Glutamatergic neuron (in vitro differentiated cells): ENCODE measurements at regions not wholly inside any gene's neighbourhood (a gene's known extent, or its start where the extent isn't known, plus 50 kb on each side); places are given as distances from the start of the nearest gene placed in this dataset.

Experiments
- DNase-seq: peaks from one replicate; pipeline ENCODE4 v3.0.0; 2022
- H3K27ac Mint-ChIP-seq: one replicate; pipeline ENCODE4 v1.8.0; 2020; ENCODE audit warnings: mild to moderate bottlenecking, mixed read lengths, inconsistent platforms; ENCODE audit not compliant: unreplicated experiment
- H3K27me3 Mint-ChIP-seq: one replicate; pipeline ENCODE4 v1.8.0; 2020; ENCODE audit warnings: mild to moderate bottlenecking, moderate library complexity, mixed read lengths, inconsistent platforms; ENCODE audit not compliant: unreplicated experiment
- H3K36me3 Mint-ChIP-seq: one replicate; pipeline ENCODE4 v1.8.0; 2020; ENCODE audit warnings: mild to moderate bottlenecking, mixed read lengths, inconsistent platforms; ENCODE audit not compliant: unreplicated experiment
- H3K4me1 Mint-ChIP-seq: one replicate; pipeline ENCODE4 v1.8.0; 2020; ENCODE audit warnings: mild to moderate bottlenecking, low read depth, mixed read lengths, inconsistent platforms; ENCODE audit not compliant: unreplicated experiment
- H3K4me3 Mint-ChIP-seq: one replicate; pipeline ENCODE4 v1.8.0; 2020; ENCODE audit warnings: mild to moderate bottlenecking, mixed read lengths, inconsistent platforms; ENCODE audit not compliant: unreplicated experiment
- H3K9me3 Mint-ChIP-seq: one replicate; pipeline ENCODE4 v1.8.0; 2020; ENCODE audit warnings: mild to moderate bottlenecking, moderate library complexity, mixed read lengths, inconsistent platforms; ENCODE audit not compliant: unreplicated experiment
- CTCF ChIP-seq: fragments of 200-600 bp; sonication (generic); IDR thresholded peaks from one replicate; pipeline ENCODE4 v1.5.0; 2021; ENCODE audit not compliant: partially characterized antibody, unreplicated experiment

GRCh38 chr1:81431624-81432000 is 369.1 kb upstream of the ADGRL2 start:
- Mint-ChIP-seq H3K9me3 (no peaks in the 10 kb centered on the region), H3K27me3 (peaks cover 2% of the 10 kb centered on the region), H3K4me3 (no peak overlapping the region), H3K4me1 (peaks cover 28% of the 10 kb centered on the region), H3K36me3 (no peaks in the 10 kb centered on the region), H3K27ac (no peak overlapping the region)
- TF ChIP-seq CTCF: no peak
- DNase-seq: no peak

GRCh38 chr1:81430955-81431623 is 369.6 kb upstream of the ADGRL2 start:
- TF ChIP-seq CTCF: no peak
- Mint-ChIP-seq H3K4me3 (no peak overlapping the region), H3K27me3 (peaks cover 2% of the 10 kb centered on the region), H3K27ac (peak overlapping the region; percentile 40), H3K4me1 (peaks cover 28% of the 10 kb centered on the region), H3K9me3 (no peaks in the 10 kb centered on the region), H3K36me3 (no peaks in the 10 kb centered on the region)
- no peak for DNase-seq

- Mint-ChIP-seq H3K4me3 (peak overlapping the region; percentile 12), H3K4me1 (peaks cover 29% of the 10 kb centered on the region), H3K9me3 (no peaks in the 10 kb centered on the region), H3K27me3 (peaks cover 4% of the 10 kb centered on the region), H3K27ac (no peak overlapping the region), H3K36me3 (no peaks in the 10 kb centered on the region)
- TF ChIP-seq CTCF: no peak
- DNase-seq: no peak
These were observed 370.3 kb upstream of the ADGRL2 start for GRCh38 chr1:81430236-81430938.

GRCh38 chr1:81428998-81429397 is 371.7 kb upstream of the ADGRL2 start:
- DNase-seq: no peak
- Mint-ChIP-seq H3K4me1 (peaks cover 40% of the 10 kb centered on the region), H3K27me3 (peaks cover 6% of the 10 kb centered on the region), H3K36me3 (no peaks in the 10 kb centered on the region), H3K27ac (no peak overlapping the region), H3K4me3 (no peak overlapping the region), H3K9me3 (peaks cover 3% of the 10 kb centered on the region)
- no peak for TF ChIP-seq CTCF

GRCh38 chr1:81424816-81425215 is 375.9 kb upstream of the ADGRL2 start:
- DNase-seq: no peak
- no peak overlapping the region for H3K4me3 Mint-ChIP-seq
- no peak for TF ChIP-seq CTCF
- peaks cover 31% of the 10 kb centered on the region for H3K4me1 Mint-ChIP-seq
- peaks cover 4% of the 10 kb centered on the region for H3K9me3 Mint-ChIP-seq
- peak overlapping the region; percentile 93 for H3K27ac Mint-ChIP-seq
- no peaks in the 10 kb centered on the region for H3K36me3 Mint-ChIP-seq
- peaks cover 7% of the 10 kb centered on the region for H3K27me3 Mint-ChIP-seq
